K562 (cell line): ENCODE measurements at regions not wholly inside any gene's neighbourhood (a gene's known extent, or its start where the extent isn't known, plus 50 kb on each side); places are given as distances from the start of the nearest gene placed in this dataset.

Experiments
- ATAC-seq: fragments of 200-7000 bp; cut with Tn5 transposase; 3 replicates; pipeline ENCODE4 v1.9.1; 2020; ENCODE audit warnings: moderate library complexity
- BruUV-seq: library from RNA; stranded (reverse); fragments of 400-500 nt; replicated peaks from 2 replicates; lab custom pipeline; 2021; lab: Mats Ljungman, UMichigan
- CTCF ChIA-PET: fragments of 300-600 bp; formaldehyde crosslinking; extraction: SDS; loops from one replicate; lab custom pipeline; 2021; ENCODE audit warnings: low intra/inter-chr PET ratio; lab: Yijun Ruan, JAX
- POLR2A ChIA-PET: fragments of 300-600, 350-650 bp; sonication (Branson Sonifier 250); formaldehyde crosslinking; extraction: SDS; loops from one replicate; lab custom pipeline; 2021; ENCODE audit warnings: antibody characterized with exemption, inconsistent platforms; lab: Yijun Ruan, JAX
- DNase-seq, 4 experiments: peaks; one replicate each; pipeline versions ENCODE4 v3.0.0 to v3.0.0-alpha.2; 2011 to 2018; ENCODE audit warnings: low spot score in 3 of 4, mixed read lengths in 3 of 4; ENCODE audit errors: extremely low read depth in 1 of 4
- FAIRE-seq: peaks from 2 replicates; lab custom pipeline; 2011; peaks lifted over from hg19 to GRCh38; lab: Jason Lieb, UNC
- H2AFZ ChIP-seq: 2 replicates; pipeline ENCODE4 v1.6.0; 2011; ENCODE audit warnings: low read depth, low read length, control low read depth, inconsistent platforms
- H3K27ac ChIP-seq: fragments of 200-600 bp; 3 replicates; pipeline ENCODE4 v1.8.0; 2011; ENCODE audit warnings: low read depth, mild to moderate bottlenecking, control low read depth, inconsistent platforms, low read length, moderate library complexity, mixed read lengths; ENCODE audit errors: extremely low read depth
- H3K27me3 ChIP-seq, 2 experiments: fragments of 300-600 bp in 1 of 2; 2 replicates in 1 of 2; 3 replicates in 1 of 2; pipeline versions ENCODE4 v1.6.0 to v1.8.0; 2011; ENCODE audit warnings: inconsistent platforms in 2 of 2, low read length in 2 of 2, mild to moderate bottlenecking in 1 of 2, mixed read lengths in 1 of 2, moderate library complexity in 1 of 2; ENCODE audit not compliant: control insufficient read depth in 2 of 2, insufficient read depth in 2 of 2
- H3K36me3 ChIP-seq: fragments of 300-600 bp; 3 replicates; pipeline ENCODE4 v1.8.0; 2011; ENCODE audit warnings: mild to moderate bottlenecking, low read length, inconsistent platforms; ENCODE audit not compliant: control insufficient read depth, insufficient read depth
- H3K4me1 ChIP-seq, 2 experiments: fragments of 200-600 bp in 1 of 2; replicated peaks in 1 of 2; 2 replicates in 1 of 2; 3 replicates in 1 of 2; pipeline versions ENCODE4 v1.5.1 to v1.8.0; 2011; ENCODE audit warnings: inconsistent platforms in 2 of 2, low read length in 2 of 2, mild to moderate bottlenecking in 1 of 2, mixed read lengths in 1 of 2, moderate library complexity in 1 of 2; ENCODE audit not compliant: control insufficient read depth in 2 of 2, insufficient read depth in 2 of 2
- H3K4me2 ChIP-seq: 2 replicates; pipeline ENCODE4 v1.6.1; 2011; ENCODE audit warnings: low read length, control low read depth, inconsistent platforms, mixed read lengths; ENCODE audit not compliant: insufficient read depth
- H3K4me3 ChIP-seq: fragments of 200-600 bp; sonication (generic), shearing (Covaris generic); 2 replicates; pipeline ENCODE4 v1.5.1; 2016; ENCODE audit warnings: control low read depth, inconsistent platforms
- H3K79me2 ChIP-seq: fragments of 200-600 bp; 3 replicates; pipeline ENCODE4 v1.8.0; 2011; ENCODE audit warnings: low read length, inconsistent platforms; ENCODE audit not compliant: control insufficient read depth, insufficient read depth
- H3K9ac ChIP-seq, 2 experiments: 2 replicates each; pipeline versions ENCODE4 v1.6.0 to v1.6.1; 2011; ENCODE audit warnings: low read depth in 2 of 2, low read length in 2 of 2, control low read depth in 1 of 2, inconsistent platforms in 1 of 2, mild to moderate bottlenecking in 1 of 2, mixed read lengths in 1 of 2; ENCODE audit not compliant: insufficient read depth in 1 of 2
- H3K9me1 ChIP-seq: one replicate; pipeline ENCODE4 v1.6.0; 2011; ENCODE audit warnings: inconsistent platforms, mild to moderate bottlenecking, low read length, moderate library complexity; ENCODE audit not compliant: control insufficient read depth, insufficient read depth
- H3K9me3 ChIP-seq: replicated peaks from 2 replicates; pipeline ENCODE4 v1.5.1; 2011; ENCODE audit warnings: low read depth, low read length, inconsistent platforms; ENCODE audit not compliant: control insufficient read depth, insufficient read depth
- H4K20me1 ChIP-seq: replicated peaks from 2 replicates; pipeline ENCODE4 v1.6.1; 2011; ENCODE audit warnings: low read length, inconsistent platforms, mixed read lengths; ENCODE audit not compliant: control insufficient read depth, insufficient read depth
- MAFG ChIP-seq: fragments of 450-650 bp; conservative IDR thresholded peaks from 2 replicates; pipeline ENCODE4 v1.6.1; 2016; ENCODE audit warnings: missing genetic modification characterization, missing compliant biosample characterization
- NR1H2 ChIP-seq: sonication (generic); formaldehyde crosslinking; IDR thresholded peaks from 2 replicates; pipeline ENCODE4 v1.4.0; 2020; ENCODE audit warnings: mild to moderate bottlenecking, missing genetic modification reagents
- PHF20 ChIP-seq: fragments of 450-650 bp; IDR thresholded peaks from 2 replicates; pipeline ENCODE4 v1.6.1; 2018; ENCODE audit not compliant: partially characterized antibody
- SRSF7 ChIP-seq: fragments of 200-400 bp; formaldehyde crosslinking; optimal IDR thresholded peaks from 2 replicates; pipeline ENCODE3; 2017; ENCODE audit warnings: mild to moderate bottlenecking, low read depth, low read length
- TFE3 ChIP-seq: fragments of 450-650 bp; formaldehyde crosslinking; IDR thresholded peaks from 2 replicates; pipeline ENCODE4 v1.4.0; 2020; ENCODE audit warnings: mild to moderate bottlenecking, mixed read lengths
- WGBS: fragments of 100-300 bp; shearing (Covaris generic); methylation state at CpG from one replicate; pipeline ENCODE4 v1.1.6; 2016; ENCODE audit warnings: low coverage, mixed read lengths; ENCODE audit not compliant: insufficient coverage; ENCODE audit errors: missing lambda C conversion rate; 5-methylcytosine and 5-hydroxymethylcytosine counted together
- in situ Hi-C: fragments of 300-500 bp; cut with MboI; formaldehyde crosslinking; loops from 4 replicates; pipeline ENCODE4 v1.15.0; 2018; ENCODE audit warnings: inconsistent platforms, mixed read lengths
- intact Hi-C: fragments of 100-400 bp; cut with micrococcal nuclease; formaldehyde crosslinking; loops from 2 replicates; pipeline ENCODE4 v1.14.2; 2022

GRCh38 chr12:58794859-58795258 lies 125.4 kb downstream of the LRIG3 start (continued):
- no peak for TF ChIP-seq NR1H2
- no peak for TF ChIP-seq TFE3
- TF ChIP-seq, all 486 proteins: peak for 0

- WGBS: 0% methylated on average over 3 of the region's 3 CpGs
- DNase-seq: no peak
- ATAC-seq: no peak
- BruUV-seq: no TSS peak
- no peaks in the 10 kb centered on the region for H3K79me2 ChIP-seq
- CTCF ChIA-PET: no interaction called here
- H4K20me1 ChIP-seq: no peaks in the 10 kb centered on the region
- H3K27ac ChIP-seq: no peak overlapping the region
- H3K9me3 ChIP-seq: no peaks in the 10 kb centered on the region
- POLR2A ChIA-PET: no interaction called here
- no peaks in the 10 kb centered on the region for H3K36me3 ChIP-seq
- H3K4me3 ChIP-seq: no peak overlapping the region
- no peak overlapping the region for H3K9ac ChIP-seq
- TF ChIP-seq PHF20: no peak
- no peak for TF ChIP-seq SRSF7
- peak; percentile 34 for TF ChIP-seq MAFG (tag)
- TF ChIP-seq, all 486 proteins: peak for 1
- intact Hi-C loops (no loop called here), in situ Hi-C loops (no loop called here)
- Histone ChIP-seq H3K4me2 (no peak overlapping the region), H3K4me1 (no peaks in the 10 kb centered on the region), H3K9me1 (no peaks in the 10 kb centered on the region), H3K27me3 (no peaks in the 10 kb centered on the region), H2AFZ (no peak overlapping the region)
- FAIRE-seq: no peak
Measured at GRCh38 chr12:58795825-58796224, 124.5 kb downstream of the LRIG3 start.
